Omental fat pad (tissue), 3 donors: ENCODE measurements at regions not wholly inside any gene's neighbourhood (a gene's known extent, or its start where the extent isn't known, plus 50 kb on each side); places are given as distances from the start of the nearest gene placed in this dataset.

Source experiments
- ATAC-seq: fragments of 150-250 bp; one replicate; pipeline ENCODE4 v1.9.1; 2016; ENCODE audit warnings: mild to moderate bottlenecking, moderate library complexity; ENCODE audit not compliant: low FRiP score
- DNase-seq: peaks from one replicate; pipeline ENCODE4 v3.0.0-alpha.2; 2019; ENCODE audit warnings: low spot score
- TF ChIP-seq, protein P1 (sequence below), 3 donors: fragments of 450-650 bp; IDR thresholded peaks; one replicate each; pipeline ENCODE4 v1.5.1; 2016 to 2017; ENCODE audit warnings: antibody characterized with exemption in 3 of 3, mild to moderate bottlenecking in 3 of 3, moderate library complexity in 2 of 3

DNA sequence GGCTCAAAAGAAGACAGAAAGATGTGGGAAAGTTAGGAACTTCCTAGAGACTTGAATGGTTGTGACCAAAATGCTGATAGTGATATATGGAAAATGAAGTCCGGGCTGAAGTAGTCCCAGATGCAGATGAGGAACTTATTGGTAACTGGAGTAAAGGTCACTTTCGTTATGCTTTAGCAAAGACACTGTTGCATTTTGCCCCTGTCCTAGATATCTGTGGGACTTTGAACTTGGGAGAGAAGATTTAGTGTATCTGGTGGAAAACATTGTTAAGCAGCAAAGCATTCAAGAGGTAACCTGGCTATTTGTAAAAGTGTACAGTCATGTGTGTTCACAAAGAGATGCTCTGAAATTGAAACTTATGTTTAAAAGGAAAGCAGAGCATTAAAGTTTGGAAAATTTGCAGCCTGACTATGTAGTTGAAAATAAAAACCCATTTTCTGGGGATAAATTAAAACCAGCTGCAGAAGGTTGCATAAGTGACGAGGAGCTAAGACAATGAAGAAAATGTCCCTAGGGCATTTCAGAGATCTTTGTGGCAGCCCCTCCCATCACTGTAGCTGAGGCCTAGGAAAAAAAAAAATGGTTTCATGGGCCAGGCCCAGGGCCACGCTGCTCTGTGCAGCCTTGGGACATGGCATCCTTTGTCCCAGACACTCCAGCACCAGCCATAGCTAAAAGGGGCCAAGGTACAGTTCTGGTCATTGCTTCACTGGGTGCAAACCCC is 1692.2 kb downstream of the HACE1 start:
- ATAC-seq (no peak), DNase-seq (no peak)
- TF ChIP-seq, protein P1, sequence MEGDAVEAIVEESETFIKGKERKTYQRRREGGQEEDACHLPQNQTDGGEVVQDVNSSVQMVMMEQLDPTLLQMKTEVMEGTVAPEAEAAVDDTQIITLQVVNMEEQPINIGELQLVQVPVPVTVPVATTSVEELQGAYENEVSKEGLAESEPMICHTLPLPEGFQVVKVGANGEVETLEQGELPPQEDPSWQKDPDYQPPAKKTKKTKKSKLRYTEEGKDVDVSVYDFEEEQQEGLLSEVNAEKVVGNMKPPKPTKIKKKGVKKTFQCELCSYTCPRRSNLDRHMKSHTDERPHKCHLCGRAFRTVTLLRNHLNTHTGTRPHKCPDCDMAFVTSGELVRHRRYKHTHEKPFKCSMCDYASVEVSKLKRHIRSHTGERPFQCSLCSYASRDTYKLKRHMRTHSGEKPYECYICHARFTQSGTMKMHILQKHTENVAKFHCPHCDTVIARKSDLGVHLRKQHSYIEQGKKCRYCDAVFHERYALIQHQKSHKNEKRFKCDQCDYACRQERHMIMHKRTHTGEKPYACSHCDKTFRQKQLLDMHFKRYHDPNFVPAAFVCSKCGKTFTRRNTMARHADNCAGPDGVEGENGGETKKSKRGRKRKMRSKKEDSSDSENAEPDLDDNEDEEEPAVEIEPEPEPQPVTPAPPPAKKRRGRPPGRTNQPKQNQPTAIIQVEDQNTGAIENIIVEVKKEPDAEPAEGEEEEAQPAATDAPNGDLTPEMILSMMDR (IDR thresholded peaks at IDR 0.05), result no peak

DNA sequence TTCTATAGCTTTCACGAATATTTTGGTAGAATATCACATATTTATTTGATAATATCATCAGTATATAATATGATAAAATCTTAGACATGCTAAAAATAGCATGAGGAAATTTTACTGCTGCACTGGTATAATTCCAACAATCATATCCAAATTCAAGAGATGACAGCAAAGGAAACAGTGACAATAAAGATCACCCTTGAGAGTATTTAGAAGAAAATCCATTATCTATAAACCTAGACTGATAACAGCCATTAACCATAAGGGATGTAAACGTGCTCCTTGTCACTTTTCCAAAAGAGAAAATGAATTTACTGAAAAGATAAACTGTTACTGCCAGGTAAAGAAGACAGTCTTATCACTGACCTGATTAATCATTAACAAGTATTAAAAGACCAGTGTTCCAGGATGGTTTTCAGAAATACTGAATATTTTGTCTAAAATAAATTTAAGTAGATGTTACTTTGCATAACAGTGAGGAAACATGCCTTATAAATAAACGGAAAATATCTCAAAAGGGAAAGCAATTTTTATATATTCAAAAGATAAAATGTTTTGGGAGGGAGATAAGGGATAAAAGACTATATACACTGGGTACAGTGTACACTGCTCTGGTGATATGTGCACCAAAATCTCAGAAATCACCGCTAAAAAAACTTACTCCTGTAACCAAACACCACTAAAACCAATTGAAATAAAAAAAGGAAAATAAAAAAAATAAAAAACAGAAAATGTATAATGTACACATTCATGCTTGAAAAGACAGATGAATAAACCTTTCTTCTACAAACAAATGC is 1704.7 kb downstream of the HACE1 start:
- no peak for ATAC-seq
- TF ChIP-seq, protein P1 (IDR thresholded peaks at IDR 0.05), result no peak
- DNase-seq, result no peak

DNA sequence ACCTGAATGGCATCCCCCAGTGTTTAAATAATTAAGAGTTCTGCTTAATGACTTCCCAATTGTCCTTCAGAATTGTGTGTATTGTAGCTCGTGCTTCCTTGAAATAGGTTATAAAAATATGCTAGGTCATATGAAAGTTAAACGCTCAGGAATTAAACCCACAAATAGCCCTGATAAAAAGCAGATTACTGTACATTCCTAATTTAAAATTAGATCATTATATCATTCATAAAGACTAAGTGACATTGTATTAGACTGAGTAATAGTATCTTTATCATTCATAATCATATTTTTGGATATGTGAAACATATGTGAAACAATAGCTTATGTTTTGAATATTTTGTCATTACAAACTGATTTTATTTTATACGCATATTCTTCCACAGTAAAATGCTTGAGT is 1706.7 kb downstream of the HACE1 start:
- ATAC-seq (no peak), DNase-seq (no peak)
- TF ChIP-seq, protein P1 (IDR thresholded peaks at IDR 0.05), result no peak

DNA sequence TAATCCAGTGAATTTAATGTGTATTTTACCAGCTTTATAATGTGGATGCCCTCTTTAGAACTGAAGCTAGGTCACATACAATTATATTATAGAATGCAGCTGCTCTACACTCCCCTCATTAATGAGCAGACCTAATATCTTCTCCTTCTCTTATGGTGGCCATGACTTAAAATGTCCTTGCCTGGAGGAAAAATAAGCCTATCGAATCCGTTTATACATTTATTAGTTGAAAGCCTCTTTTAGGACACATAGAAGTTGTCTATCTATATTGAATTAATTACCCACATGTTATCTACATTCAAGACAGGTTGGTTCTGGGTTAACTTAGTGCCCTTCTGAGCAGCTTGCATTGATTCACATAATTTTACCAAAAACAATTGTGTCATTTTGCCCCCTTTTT is 1716.8 kb downstream of the HACE1 start:
- TF ChIP-seq, protein P1 (IDR thresholded peaks at IDR 0.05), result no peak
- ATAC-seq (no peak), DNase-seq (no peak)

DNA sequence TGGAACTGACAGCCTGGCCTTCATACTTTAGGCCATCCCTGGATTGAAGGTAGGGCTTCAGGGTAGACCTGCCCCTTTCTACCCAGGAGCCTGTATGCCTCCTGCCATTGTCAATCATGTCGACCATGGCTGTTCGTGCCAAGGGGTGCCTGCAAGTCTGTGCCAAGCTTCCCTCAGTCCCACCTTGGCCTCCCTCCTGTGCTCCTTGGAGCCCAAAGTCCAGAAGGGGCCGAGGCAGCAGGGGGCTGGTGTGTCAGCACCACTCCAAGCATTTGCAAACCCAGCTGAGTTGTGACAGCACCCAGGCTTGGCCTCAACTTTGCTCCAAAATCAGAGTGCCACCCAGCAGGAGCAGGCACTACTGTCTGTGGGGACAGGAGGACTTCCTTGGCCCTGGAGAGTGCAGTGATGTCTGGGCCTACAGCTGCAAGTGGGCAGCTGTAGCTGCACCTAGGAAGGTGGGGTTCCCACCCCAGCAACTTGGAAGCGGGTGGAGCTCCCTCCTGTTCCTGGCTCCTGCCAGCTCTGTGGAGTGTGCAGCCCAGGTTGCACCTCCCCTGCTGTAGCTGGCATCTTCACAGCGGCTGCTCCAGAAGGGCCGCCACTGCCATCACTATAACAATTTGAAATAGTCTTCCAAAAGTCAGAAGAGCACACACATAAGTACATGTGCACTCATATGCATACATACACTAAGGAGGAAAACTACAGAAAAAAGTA is 1719.3 kb downstream of the HACE1 start:
- TF ChIP-seq, protein P1 (IDR thresholded peaks at IDR 0.05), result no peak
- ATAC-seq (no peak), DNase-seq (no peak)

DNA sequence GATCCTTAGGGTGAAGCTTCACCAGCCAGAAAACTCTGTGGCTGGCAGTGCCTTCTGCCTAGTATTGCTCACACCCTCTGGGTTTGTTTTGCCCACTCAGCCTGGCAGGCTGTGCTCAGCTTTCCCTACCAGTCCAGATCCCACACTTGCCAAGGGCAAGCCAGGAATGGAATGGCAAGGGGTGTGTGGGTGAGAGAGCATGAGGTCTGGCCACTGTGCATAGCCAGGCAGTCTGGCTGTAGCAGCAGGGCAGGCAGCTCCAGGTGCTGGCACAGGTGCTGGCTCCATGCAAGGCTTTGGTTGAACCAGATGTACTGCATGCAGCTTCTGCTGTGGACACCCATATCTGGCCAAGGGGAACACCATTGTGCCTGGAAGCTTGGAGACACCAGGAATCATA is 1720.3 kb downstream of the HACE1 start:
- TF ChIP-seq, protein P1 (IDR thresholded peaks at IDR 0.05), result no peak
- ATAC-seq, result no peak
- DNase-seq, result no peak
